Epithelial cell of proximal tubule (primary cell): ENCODE measurements at regions not wholly inside any gene's neighbourhood (a gene's known extent, or its start where the extent isn't known, plus 50 kb on each side); places are given as distances from the start of the nearest gene placed in this dataset.

Experiments
- DNase-seq: peaks from one replicate; pipeline ENCODE4 v3.0.0-alpha.2; 2011; ENCODE audit warnings: low read depth
- H3K4me3 ChIP-seq: 2 replicates; pipeline ENCODE4 v1.5.1; 2011; ENCODE audit warnings: low read depth, mild to moderate bottlenecking, low read length
- TF ChIP-seq, protein P1 (sequence below): conservative IDR thresholded peaks from 2 replicates; pipeline ENCODE4 v1.5.1; 2012; ENCODE audit warnings: low read depth, mild to moderate bottlenecking, low read length

DNA sequence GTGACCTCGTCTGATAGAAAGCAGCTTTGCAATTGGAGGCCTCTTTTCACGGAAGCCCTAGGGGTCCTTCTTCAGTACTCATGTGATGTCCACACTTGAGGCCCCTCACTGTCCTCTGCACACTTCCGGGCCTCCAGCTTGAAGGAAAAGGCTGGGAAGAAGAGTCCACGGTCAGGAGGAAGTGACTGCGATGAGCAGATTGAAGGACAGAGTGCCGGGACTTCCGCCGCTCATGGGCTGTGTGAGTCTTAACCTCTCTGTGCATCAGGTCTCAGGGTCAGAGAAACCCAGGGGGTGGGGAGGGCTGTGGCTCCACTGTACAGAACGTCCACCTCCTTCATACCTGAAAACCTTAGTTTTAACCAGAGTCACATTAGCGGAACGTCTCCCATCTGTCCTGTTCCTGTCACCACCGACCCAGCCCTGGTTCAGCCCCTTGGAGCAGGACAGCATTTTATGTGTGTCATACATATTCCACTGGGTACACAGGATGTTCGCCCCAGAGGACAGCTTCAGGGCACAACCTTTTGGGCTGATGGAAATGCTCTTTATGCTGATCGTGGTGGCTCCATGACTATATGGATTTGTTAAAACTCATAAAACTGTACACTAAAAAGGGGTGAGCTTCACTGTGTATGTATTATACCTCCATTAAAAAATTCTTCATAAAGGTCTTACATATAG lies 51.0 kb upstream of the SORCS2 start:
- TF ChIP-seq, protein P1, sequence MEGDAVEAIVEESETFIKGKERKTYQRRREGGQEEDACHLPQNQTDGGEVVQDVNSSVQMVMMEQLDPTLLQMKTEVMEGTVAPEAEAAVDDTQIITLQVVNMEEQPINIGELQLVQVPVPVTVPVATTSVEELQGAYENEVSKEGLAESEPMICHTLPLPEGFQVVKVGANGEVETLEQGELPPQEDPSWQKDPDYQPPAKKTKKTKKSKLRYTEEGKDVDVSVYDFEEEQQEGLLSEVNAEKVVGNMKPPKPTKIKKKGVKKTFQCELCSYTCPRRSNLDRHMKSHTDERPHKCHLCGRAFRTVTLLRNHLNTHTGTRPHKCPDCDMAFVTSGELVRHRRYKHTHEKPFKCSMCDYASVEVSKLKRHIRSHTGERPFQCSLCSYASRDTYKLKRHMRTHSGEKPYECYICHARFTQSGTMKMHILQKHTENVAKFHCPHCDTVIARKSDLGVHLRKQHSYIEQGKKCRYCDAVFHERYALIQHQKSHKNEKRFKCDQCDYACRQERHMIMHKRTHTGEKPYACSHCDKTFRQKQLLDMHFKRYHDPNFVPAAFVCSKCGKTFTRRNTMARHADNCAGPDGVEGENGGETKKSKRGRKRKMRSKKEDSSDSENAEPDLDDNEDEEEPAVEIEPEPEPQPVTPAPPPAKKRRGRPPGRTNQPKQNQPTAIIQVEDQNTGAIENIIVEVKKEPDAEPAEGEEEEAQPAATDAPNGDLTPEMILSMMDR: no peak
- no peak overlapping the region for H3K4me3 ChIP-seq
- DNase-seq: no peak

DNA sequence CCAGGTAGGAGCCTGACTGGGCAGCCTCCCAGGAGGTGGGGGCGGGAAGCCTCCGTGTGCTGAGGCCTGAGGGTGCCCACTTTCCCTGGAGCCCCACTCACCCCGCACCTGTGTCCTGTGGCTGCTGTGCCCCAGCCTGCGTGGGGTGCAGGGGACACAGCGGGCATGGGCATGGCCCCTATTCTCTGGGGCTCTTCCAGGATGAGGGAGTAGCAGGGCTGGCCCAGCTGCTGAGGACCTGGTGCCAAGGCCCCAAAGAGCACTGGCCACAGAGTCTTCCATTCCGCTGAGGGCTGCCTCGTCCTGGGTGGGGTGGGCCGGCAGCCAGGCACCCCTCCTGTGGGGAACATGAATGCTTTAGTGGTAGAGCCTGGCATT lies 51.7 kb upstream of the SORCS2 start:
- no peak for DNase-seq
- no peak overlapping the region for H3K4me3 ChIP-seq
- TF ChIP-seq, protein P1: no peak

DNA sequence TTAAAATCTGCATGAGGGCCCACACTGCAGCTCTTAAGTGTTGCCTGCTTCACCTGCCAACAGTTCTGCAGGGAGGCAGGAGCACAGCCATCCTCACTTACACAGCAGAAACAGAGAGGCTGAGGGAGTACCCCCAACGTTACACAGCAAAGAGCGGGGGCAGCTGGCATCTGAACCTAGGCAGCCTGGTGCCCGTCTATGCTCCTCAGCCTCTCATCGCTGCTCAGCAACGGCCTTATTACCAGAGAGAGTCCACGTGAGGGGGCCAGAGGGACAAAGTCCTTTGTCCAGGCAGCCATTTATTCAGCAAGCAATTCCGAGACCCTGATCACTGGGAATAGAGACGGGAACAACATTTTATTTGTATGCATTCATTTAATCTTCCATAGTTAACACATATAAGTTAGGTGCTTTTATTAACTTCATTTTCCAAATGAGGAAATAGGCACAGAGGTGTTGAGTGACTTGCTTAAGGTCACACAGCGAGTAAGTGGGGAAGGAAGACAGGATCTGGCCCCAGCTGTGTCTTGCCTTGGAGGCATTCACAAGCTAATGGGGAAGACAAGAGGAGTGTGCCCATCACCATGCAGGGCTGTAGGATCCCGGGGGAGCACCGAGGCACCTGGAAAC lies 52.2 kb upstream of the SORCS2 start:
- TF ChIP-seq, protein P1: no peak
- no peak for DNase-seq

DNA sequence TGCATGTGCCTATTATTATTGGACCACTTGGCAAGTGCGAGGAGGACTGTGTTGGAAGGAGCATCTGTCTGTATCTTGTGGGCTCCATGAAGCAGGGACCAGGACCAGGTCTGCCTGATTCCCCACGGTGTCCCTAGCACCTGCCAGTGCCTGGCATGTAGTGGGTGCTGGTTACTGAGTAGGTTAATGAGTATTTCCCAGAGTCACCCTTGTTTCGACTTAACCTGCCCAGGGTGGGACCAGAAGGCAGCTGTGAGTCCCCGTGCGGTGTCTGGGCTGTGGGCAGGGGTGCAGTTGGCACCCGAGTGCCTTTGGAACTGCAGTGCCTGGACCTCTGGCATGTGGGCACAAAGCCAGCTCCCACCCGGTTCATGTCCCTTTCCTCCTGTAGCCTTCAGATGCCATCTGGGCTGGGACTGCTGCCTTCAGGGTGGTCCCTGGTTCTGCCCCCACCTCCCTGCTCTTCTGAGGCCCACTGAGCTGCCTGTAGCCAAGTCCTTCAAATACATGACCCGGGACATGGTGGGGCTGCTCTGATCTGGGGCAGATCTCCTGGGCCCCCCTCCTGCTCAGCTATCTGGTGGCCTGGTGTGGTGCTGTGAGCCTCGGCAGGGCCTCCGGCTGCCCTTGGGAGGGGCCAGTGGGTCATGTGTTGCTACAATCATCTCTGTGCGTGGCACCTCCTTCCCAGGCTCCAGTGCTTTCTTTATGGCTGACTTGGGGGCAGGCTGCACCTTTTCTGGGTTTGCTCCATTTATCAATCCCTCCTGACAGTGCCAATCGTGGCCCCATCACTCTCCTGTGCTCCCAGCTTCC lies 53.0 kb upstream of the SORCS2 start:
- TF ChIP-seq, protein P1: no peak
- no peak for DNase-seq
- H3K4me3 ChIP-seq: no peak overlapping the region

More for the DNA sequence above, 52.2 kb upstream of the SORCS2 start:
- no peak overlapping the region for H3K4me3 ChIP-seq

DNA sequence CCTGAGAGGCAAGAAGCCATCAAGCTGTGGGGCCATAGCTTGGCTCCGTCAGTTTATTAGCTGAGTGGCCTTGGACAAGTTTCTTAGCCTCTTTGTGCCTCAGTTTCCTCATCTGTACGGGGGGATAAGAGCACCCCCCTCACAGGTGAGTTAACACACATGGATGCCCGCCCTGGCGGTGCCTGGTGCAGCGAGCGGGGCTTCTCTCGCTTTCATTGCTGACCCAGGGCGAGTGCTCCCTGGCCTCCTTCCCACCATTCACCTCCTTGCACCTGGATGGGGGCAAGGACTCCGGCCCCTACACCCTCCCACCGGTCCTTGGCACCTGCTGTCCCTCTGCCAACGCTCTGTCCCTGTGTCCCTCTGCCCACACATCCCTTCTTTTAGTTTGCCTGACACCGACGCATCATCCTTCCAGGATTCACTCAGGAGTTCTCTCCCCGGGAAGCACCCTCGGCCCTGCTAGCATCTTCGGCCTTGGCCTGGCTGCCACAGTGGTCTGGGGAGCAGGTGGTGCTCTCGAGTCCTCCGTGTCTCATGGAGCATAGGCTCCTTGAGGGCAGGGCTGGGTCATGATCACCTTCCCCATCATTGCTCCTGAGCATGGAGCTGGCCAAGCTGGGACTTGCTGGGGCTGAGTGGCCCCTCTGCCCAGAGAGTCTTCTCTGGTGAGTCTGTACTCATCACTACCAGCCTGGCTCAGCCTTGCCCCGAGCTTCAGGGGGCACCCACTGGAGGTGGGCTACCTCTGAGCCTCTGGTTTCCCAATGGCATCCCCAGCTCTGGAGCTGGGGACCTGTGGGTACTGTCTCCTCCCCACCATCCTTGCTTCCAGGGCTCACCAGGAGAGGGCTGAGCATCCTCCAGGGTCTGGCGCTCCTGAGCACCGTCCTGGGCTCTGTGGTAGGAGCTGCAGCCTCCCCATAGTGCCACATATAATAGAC lies 53.8 kb upstream of the SORCS2 start:
- H3K4me3 ChIP-seq: no peak overlapping the region
- TF ChIP-seq, protein P1: no peak
- DNase-seq: no peak

DNA sequence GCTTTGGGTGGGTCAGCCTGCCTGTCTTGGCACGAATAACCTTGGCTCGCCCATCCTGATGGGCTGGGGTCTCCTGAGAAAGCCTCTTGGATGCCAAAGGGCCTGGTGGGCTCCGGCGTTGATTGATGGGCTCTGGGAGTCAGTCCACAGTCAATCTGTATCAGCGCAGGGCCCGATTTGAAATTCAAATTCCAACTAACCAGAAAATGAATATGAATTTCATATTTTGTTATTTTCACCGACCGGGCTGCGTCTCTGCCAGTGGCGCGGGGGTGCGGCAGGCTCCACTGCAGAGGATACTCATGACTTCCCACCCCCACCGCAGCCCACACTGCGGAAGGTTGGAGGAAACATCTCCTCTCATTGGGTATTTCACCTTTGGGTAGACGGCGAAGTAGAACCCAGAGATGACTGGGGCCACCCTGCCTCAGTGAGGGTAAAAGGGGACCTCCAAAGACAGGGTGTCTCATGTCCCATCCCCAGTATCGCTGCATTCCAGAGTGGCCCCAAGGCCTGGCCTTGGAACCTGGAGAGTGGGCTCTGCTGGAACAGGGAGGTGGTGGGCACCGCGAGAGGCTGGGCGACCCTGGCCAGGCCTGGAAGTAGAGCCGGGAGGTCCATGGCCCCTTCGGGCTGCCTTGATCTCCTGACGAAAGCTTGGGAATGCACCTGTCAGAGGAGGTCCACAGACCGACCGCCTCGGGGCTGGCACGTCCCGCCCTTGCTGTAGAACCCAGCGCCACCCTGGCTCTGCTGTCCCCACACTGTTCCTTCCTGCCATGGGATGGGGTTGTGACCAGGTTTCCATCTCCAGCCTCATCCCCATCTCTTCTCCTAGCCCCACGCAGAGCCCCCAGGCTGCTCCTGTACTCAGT lies 54.8 kb upstream of the SORCS2 start:
- H3K4me3 ChIP-seq: no peak overlapping the region
- no peak for DNase-seq
- TF ChIP-seq, protein P1: no peak
